Breast epithelium (tissue), 3 donors: ENCODE measurements at regions not wholly inside any gene's neighbourhood (a gene's known extent, or its start where the extent isn't known, plus 50 kb on each side); places are given as distances from the start of the nearest gene placed in this dataset.

Experiments
- POLR2A ChIP-seq: fragments of 450-650 bp; IDR thresholded peaks from one replicate; pipeline ENCODE4 v1.6.1; 2016; ENCODE audit warnings: antibody characterized with exemption, mild to moderate bottlenecking, moderate library complexity
- TF ChIP-seq, protein P1 (sequence below), 3 donors: fragments of 450-650 bp; IDR thresholded peaks; one replicate each; pipeline ENCODE4 v1.5.1; 2016 to 2017; ENCODE audit warnings: antibody characterized with exemption in 3 of 3, mild to moderate bottlenecking in 3 of 3, moderate library complexity in 3 of 3

DNA sequence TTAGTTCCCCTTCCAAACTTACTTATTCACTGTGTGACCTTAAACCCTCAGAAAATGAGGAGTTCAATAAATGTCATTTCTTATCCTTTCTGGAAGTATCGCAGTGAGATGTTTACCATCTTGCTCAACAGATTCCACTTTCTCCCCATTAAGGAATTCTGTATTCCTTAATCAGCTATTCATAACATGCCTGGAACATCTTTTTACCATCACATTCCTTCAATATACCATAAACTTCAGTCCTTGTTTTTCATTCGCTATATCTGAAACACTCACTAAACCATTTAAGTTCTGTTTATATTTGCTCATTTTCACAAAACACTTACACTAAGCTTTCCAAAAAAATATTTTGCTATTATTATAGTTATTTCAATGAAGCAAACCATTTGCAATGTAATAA, 1158.6 kb downstream of the CDH12 start:
- TF ChIP-seq, protein P1, sequence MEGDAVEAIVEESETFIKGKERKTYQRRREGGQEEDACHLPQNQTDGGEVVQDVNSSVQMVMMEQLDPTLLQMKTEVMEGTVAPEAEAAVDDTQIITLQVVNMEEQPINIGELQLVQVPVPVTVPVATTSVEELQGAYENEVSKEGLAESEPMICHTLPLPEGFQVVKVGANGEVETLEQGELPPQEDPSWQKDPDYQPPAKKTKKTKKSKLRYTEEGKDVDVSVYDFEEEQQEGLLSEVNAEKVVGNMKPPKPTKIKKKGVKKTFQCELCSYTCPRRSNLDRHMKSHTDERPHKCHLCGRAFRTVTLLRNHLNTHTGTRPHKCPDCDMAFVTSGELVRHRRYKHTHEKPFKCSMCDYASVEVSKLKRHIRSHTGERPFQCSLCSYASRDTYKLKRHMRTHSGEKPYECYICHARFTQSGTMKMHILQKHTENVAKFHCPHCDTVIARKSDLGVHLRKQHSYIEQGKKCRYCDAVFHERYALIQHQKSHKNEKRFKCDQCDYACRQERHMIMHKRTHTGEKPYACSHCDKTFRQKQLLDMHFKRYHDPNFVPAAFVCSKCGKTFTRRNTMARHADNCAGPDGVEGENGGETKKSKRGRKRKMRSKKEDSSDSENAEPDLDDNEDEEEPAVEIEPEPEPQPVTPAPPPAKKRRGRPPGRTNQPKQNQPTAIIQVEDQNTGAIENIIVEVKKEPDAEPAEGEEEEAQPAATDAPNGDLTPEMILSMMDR (IDR thresholded peaks at IDR 0.05) = no peak
- no peak for TF ChIP-seq POLR2A
